ENCODE measurements at regions not wholly inside any gene's neighbourhood (a gene's known extent, or its start where the extent isn't known, plus 50 kb on each side); places are given as distances from the start of the nearest gene placed in this dataset.

- no peak for DNase-seq (ENCODE audit: low spot score)
- H3K4me1 ChIP-seq (ENCODE audit: insufficient read depth, poor library complexity, severe bottlenecking) = no peaks in the 10 kb centered on the region
- no peak for ATAC-seq (ENCODE audit: low read depth)
- TF ChIP-seq CTCF (IDR thresholded peaks at IDR 0.05; ENCODE audit: poor library complexity, severe bottlenecking) = no peak
- no peak overlapping the region for H3K4me3 ChIP-seq (ENCODE audit: severe bottlenecking)
- no peak overlapping the region for H3K27ac ChIP-seq (ENCODE audit: poor library complexity, severe bottlenecking)
- H3K36me3 ChIP-seq (ENCODE audit: low read depth) = no peaks in the 10 kb centered on the region
- no peaks in the 10 kb centered on the region for H3K27me3 ChIP-seq (ENCODE audit: insufficient read depth, poor library complexity, severe bottlenecking)
- H3K9me3 ChIP-seq (ENCODE audit: severe bottlenecking) = no peaks in the 10 kb centered on the region
These were observed 1752.0 kb upstream of the TENM3 start for GRCh38 chr4:180491210-180491609.

- ATAC-seq (ENCODE audit: low read depth) (no peak), DNase-seq (ENCODE audit: low spot score) (no peak)
- Histone ChIP-seq H3K36me3 (ENCODE audit: low read depth) (no peaks in the 10 kb centered on the region), H3K27ac (ENCODE audit: poor library complexity, severe bottlenecking) (no peak overlapping the region), H3K4me3 (ENCODE audit: severe bottlenecking) (no peak overlapping the region), H3K4me1 (ENCODE audit: insufficient read depth, poor library complexity, severe bottlenecking) (no peaks in the 10 kb centered on the region), H3K27me3 (ENCODE audit: insufficient read depth, poor library complexity, severe bottlenecking) (no peaks in the 10 kb centered on the region), H3K9me3 (ENCODE audit: severe bottlenecking) (no peaks in the 10 kb centered on the region)
- no peak for TF ChIP-seq CTCF (IDR thresholded peaks at IDR 0.05; ENCODE audit: poor library complexity, severe bottlenecking)
These were observed 1749.9 kb upstream of the TENM3 start for GRCh38 chr4:180493299-180493698.

GRCh38 chr4:180500154-180500553 is 1743.0 kb upstream of the TENM3 start:
- H3K4me3 ChIP-seq (ENCODE audit: severe bottlenecking) = no peak overlapping the region
- H3K36me3 ChIP-seq (ENCODE audit: low read depth) = no peaks in the 10 kb centered on the region
- DNase-seq (ENCODE audit: low spot score) (no peak), ATAC-seq (ENCODE audit: low read depth) (no peak)
- TF ChIP-seq CTCF (IDR thresholded peaks at IDR 0.05; ENCODE audit: poor library complexity, severe bottlenecking) = no peak
- H3K9me3 ChIP-seq (ENCODE audit: severe bottlenecking) = no peaks in the 10 kb centered on the region
- no peak overlapping the region for H3K27ac ChIP-seq (ENCODE audit: poor library complexity, severe bottlenecking)
- H3K4me1 ChIP-seq (ENCODE audit: insufficient read depth, poor library complexity, severe bottlenecking) = no peaks in the 10 kb centered on the region
- H3K27me3 ChIP-seq (ENCODE audit: insufficient read depth, poor library complexity, severe bottlenecking) = no peaks in the 10 kb centered on the region

GRCh38 chr4:180512801-180513475 is 1730.3 kb upstream of the TENM3 start:
- H3K4me1 ChIP-seq (ENCODE audit: insufficient read depth, poor library complexity, severe bottlenecking) = no peaks in the 10 kb centered on the region
- H3K27ac ChIP-seq (ENCODE audit: poor library complexity, severe bottlenecking) = no peak overlapping the region
- H3K36me3 ChIP-seq (ENCODE audit: low read depth) = no peaks in the 10 kb centered on the region
- no peak for DNase-seq (ENCODE audit: low spot score)
- no peak for ATAC-seq (ENCODE audit: low read depth)
- no peak overlapping the region for H3K4me3 ChIP-seq (ENCODE audit: severe bottlenecking)
- no peaks in the 10 kb centered on the region for H3K27me3 ChIP-seq (ENCODE audit: insufficient read depth, poor library complexity, severe bottlenecking)
- H3K9me3 ChIP-seq (ENCODE audit: severe bottlenecking) = no peaks in the 10 kb centered on the region
- no peak for TF ChIP-seq CTCF (IDR thresholded peaks at IDR 0.05; ENCODE audit: poor library complexity, severe bottlenecking)

GRCh38 chr4:180518906-180519305 is 1724.3 kb upstream of the TENM3 start:
- no peak overlapping the region for H3K27ac ChIP-seq (ENCODE audit: poor library complexity, severe bottlenecking)
- DNase-seq (ENCODE audit: low spot score) = no peak

More at GRCh38 chr4:180518906-180519305, 1724.3 kb upstream of the TENM3 start:
- Histone ChIP-seq H3K27me3 (ENCODE audit: insufficient read depth, poor library complexity, severe bottlenecking) (no peaks in the 10 kb centered on the region), H3K9me3 (ENCODE audit: severe bottlenecking) (no peaks in the 10 kb centered on the region), H3K36me3 (ENCODE audit: low read depth) (no peaks in the 10 kb centered on the region), H3K4me3 (ENCODE audit: severe bottlenecking) (no peak overlapping the region), H3K4me1 (ENCODE audit: insufficient read depth, poor library complexity, severe bottlenecking) (peaks cover 6% of the 10 kb centered on the region)
- ATAC-seq (ENCODE audit: low read depth) = no peak
- no peak for TF ChIP-seq CTCF (IDR thresholded peaks at IDR 0.05; ENCODE audit: poor library complexity, severe bottlenecking)

Data from RWPE2 (cell line).